Activated CD8-positive, alpha-beta T cell treated with anti-CD3 and anti-CD28 coated beads, Interleukin-2, amount 10 ng/mL, durations not matched to agents 7 days and 5 days (primary cell): ENCODE measurements at regions not wholly inside any gene's neighbourhood (a gene's known extent, or its start where the extent isn't known, plus 50 kb on each side); places are given as distances from the start of the nearest gene placed in this dataset.

Source experiments
- ATAC-seq: fragments of 150-1000 bp; cut with Tn5 transposase; one replicate; pipeline ENCODE4 v1.10.0; 2021; ENCODE audit warnings: moderate library complexity
- CTCF ChIA-PET: fragments of 350-600 bp; sonication (Branson Sonifier 250); formaldehyde crosslinking; loops from one replicate; lab custom pipeline; 2021; ENCODE audit warnings: antibody characterized with exemption; lab: Charles Lee
- POLR2A ChIA-PET: fragments of 350-600 bp; sonication (Branson Sonifier 250); formaldehyde crosslinking; loops from one replicate; lab custom pipeline; 2021; ENCODE audit warnings: antibody characterized with exemption; lab: Charles Lee
- DNase-seq: peaks from one replicate; pipeline ENCODE4 v3.0.0-alpha.2; 2020
- H3K27ac Mint-ChIP-seq: one replicate; pipeline ENCODE4 v1.8.0; 2021; ENCODE audit warnings: mild to moderate bottlenecking, mixed read lengths
- H3K27me3 Mint-ChIP-seq: one replicate; pipeline ENCODE4 v1.8.0; 2021; ENCODE audit warnings: low read depth, mixed read lengths
- H3K36me3 Mint-ChIP-seq: one replicate; pipeline ENCODE4 v1.8.0; 2021; ENCODE audit warnings: low read depth, mixed read lengths
- H3K4me1 Mint-ChIP-seq: one replicate; pipeline ENCODE4 v1.8.0; 2021; ENCODE audit warnings: low read depth, mixed read lengths
- H3K4me3 Mint-ChIP-seq: one replicate; pipeline ENCODE4 v1.8.0; 2021; ENCODE audit warnings: mild to moderate bottlenecking, mixed read lengths
- H3K9me3 Mint-ChIP-seq: one replicate; pipeline ENCODE4 v1.8.0; 2022; ENCODE audit warnings: mixed read lengths; ENCODE audit not compliant: insufficient read depth

DNA sequence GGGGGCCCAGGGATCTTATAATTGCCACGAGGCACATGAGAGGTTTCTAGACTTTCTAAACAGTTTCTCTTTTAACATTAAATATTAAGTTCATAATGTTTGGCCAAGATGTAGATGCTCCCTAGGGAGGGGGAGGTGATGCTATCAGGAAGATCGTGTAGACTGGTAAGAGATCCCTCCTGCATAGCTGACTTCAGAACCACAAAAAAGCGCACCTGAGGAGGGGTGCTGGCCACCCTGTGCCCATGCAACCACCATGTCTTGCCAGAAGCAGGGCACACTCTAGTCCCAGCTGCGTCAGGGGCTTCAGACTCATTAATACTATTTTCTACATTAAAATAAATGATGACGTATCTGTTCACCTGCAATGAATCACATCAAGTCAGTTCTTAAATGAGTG lies 103.4 kb upstream of the SLC35G4 start:
- no peak overlapping the region for H3K27ac Mint-ChIP-seq
- H3K27me3 Mint-ChIP-seq = peaks cover 8% of the 10 kb centered on the region
- POLR2A ChIA-PET = no interaction called here
- CTCF ChIA-PET = no interaction called here
- no peak for DNase-seq
- H3K4me1 Mint-ChIP-seq = no peaks in the 10 kb centered on the region
- H3K9me3 Mint-ChIP-seq = no peaks in the 10 kb centered on the region
- no peak overlapping the region for H3K4me3 Mint-ChIP-seq
- no peaks in the 10 kb centered on the region for H3K36me3 Mint-ChIP-seq
- no peak for ATAC-seq

DNA sequence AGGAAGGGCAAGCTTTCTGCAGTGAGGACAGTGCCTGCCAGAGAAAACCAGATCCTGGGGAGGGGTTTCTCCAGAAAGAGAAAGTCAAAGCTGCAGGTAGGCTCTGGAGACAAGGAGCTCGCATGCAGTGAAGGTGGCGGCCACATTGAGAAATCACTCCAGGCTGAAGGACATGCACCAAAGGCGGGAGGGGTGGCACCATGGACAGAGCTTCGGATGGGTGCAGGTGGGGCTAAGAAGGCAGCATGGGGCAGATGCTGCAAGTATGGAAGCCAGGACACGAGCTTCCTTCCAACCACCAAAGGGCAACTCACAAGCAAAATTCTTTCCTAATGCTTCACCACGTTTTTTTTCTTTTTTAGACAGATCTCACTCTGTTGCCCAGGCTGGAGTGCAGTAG lies 104.4 kb upstream of the SLC35G4 start:
- Mint-ChIP-seq H3K36me3 (no peaks in the 10 kb centered on the region), H3K27ac (no peak overlapping the region), H3K4me1 (no peaks in the 10 kb centered on the region), H3K27me3 (peaks cover 8% of the 10 kb centered on the region), H3K9me3 (no peaks in the 10 kb centered on the region), H3K4me3 (no peak overlapping the region)
- DNase-seq (no peak), ATAC-seq (no peak)
- ChIA-PET CTCF (no interaction called here), POLR2A (no interaction called here)

- CTCF ChIA-PET = interaction anchor here (3.2 kb wide), 1 partner anchor 16 kb away, joined by 13 read pairs; no protein-coding TSS in a partner anchor
- no peaks in the 10 kb centered on the region for H3K36me3 Mint-ChIP-seq
- no peak for ATAC-seq
These were observed 107.0 kb upstream of the SLC35G4 start for GRCh38 chr18:11502368-11502767.

GRCh38 chr18:11501352-11501751 lies 108.0 kb upstream of the SLC35G4 start:
- Mint-ChIP-seq H3K27me3 (peaks cover 3% of the 10 kb centered on the region), H3K4me3 (no peak overlapping the region), H3K9me3 (no peaks in the 10 kb centered on the region), H3K27ac (no peak overlapping the region), H3K4me1 (no peaks in the 10 kb centered on the region), H3K36me3 (no peaks in the 10 kb centered on the region)
- no peak for DNase-seq
- POLR2A ChIA-PET = no interaction called here
- ATAC-seq = no peak
- CTCF ChIA-PET = interaction anchor here (3.2 kb wide), 1 partner anchor 17 kb away, joined by 13 read pairs; no protein-coding TSS in a partner anchor

More at GRCh38 chr18:11502368-11502767, 107.0 kb upstream of the SLC35G4 start:
- Mint-ChIP-seq H3K27me3 (peaks cover 6% of the 10 kb centered on the region), H3K27ac (no peak overlapping the region), H3K4me1 (no peaks in the 10 kb centered on the region), H3K9me3 (no peaks in the 10 kb centered on the region), H3K4me3 (no peak overlapping the region)
- DNase-seq = no peak
- POLR2A ChIA-PET = no interaction called here

GRCh38 chr18:11500153-11501122 lies 109.0 kb upstream of the SLC35G4 start:
- Mint-ChIP-seq H3K27ac (no peak overlapping the region), H3K36me3 (no peaks in the 10 kb centered on the region), H3K4me3 (no peak overlapping the region), H3K9me3 (no peaks in the 10 kb centered on the region), H3K27me3 (peaks cover 3% of the 10 kb centered on the region), H3K4me1 (no peaks in the 10 kb centered on the region)
- ChIA-PET POLR2A (no interaction called here), CTCF (no interaction called here)
- ATAC-seq (no peak), DNase-seq (no peak)

DNA sequence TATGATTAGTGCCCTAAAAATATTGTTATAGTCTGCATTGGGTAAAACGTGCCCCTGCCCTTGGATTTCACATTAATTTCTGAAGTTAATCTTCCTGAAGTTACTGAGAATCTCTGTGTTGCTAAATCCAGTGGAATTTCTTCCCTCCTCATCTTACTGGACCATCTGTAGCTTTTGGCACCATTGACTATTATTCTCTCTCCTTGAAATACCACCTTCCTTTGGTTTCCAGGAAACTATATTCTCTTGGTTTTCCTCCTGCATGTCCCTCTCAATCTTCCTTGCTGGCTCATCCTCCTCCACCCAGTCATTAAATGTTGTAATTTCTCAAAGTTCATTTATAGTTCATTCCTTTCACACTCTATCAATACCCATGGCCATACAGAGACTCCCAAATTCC lies 110.6 kb upstream of the SLC35G4 start:
- DNase-seq (no peak), ATAC-seq (no peak)
- Mint-ChIP-seq H3K27me3 (no peaks in the 10 kb centered on the region), H3K4me3 (no peak overlapping the region), H3K4me1 (no peaks in the 10 kb centered on the region), H3K27ac (no peak overlapping the region), H3K9me3 (no peaks in the 10 kb centered on the region), H3K36me3 (no peaks in the 10 kb centered on the region)
- POLR2A ChIA-PET = no interaction called here
- CTCF ChIA-PET = no interaction called here

GRCh38 chr18:11497585-11497984 lies 111.8 kb upstream of the SLC35G4 start:
- ChIA-PET CTCF (interaction anchor here (0.8 to 1.8 kb wide), 2 partner anchors 21 to 22 kb away, joined by 3 to 5 read pairs; no protein-coding TSS in a partner anchor), POLR2A (no interaction called here)
- H3K36me3 Mint-ChIP-seq = no peaks in the 10 kb centered on the region
- no peaks in the 10 kb centered on the region for H3K4me1 Mint-ChIP-seq
- ATAC-seq (no peak), DNase-seq (no peak)
- no peak overlapping the region for H3K27ac Mint-ChIP-seq
- no peaks in the 10 kb centered on the region for H3K27me3 Mint-ChIP-seq
- no peaks in the 10 kb centered on the region for H3K9me3 Mint-ChIP-seq
- H3K4me3 Mint-ChIP-seq = no peak overlapping the region

DNA sequence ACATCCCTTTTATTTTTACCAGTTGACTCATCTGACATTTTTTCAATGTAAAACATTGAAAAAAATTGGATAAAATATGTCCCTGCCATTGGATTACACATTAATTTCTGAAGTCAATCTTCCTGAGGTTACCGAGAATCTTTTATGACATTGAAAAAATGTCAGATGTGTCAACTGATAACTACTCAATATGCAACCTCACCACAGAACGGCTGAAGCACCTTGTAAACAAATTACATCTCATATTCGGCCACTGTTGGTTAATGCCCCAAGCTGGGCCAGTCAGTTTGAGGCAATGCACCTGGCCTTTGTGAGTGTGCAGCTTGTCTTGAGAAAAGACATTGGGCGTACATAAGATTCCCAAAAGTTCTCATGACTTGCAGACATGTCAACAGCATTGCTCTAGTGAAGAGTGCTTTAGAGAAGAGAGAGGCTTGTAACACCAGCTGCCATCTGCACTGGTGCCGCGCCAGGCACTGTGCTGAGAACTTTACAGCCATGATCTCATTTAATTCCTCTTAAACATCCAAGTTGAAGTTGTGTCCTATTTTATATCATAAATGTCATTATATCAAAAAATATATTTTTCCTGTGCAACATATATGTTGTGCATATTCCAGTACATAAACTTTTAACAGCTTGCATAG lies 112.7 kb upstream of the SLC35G4 start:
- POLR2A ChIA-PET = no interaction called here

DNA sequence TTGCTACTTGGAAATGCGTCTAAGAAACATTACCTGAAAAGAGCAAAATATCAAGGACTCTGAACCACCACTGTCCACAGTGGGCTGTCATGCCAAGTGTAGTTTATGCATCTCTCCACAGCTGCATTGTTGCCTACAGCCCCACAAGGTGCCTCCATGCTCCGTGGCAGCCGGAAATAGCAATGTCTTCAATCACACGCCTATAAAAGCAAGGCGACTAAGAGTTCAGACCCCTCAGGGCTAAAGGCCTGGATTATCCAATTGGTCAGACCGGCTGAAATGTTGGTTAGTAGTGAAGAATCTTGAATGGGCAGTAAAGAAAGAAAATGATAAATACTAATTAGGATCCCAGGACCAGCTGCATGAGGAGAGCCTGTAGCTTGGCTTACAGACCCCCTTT lies 114.0 kb upstream of the SLC35G4 start:
- ChIA-PET CTCF (interaction anchor here (1.8 kb wide), 1 partner anchor 23 kb away, joined by 5 read pairs; no protein-coding TSS in a partner anchor), POLR2A (no interaction called here)
- Mint-ChIP-seq H3K27me3 (no peaks in the 10 kb centered on the region), H3K4me3 (no peak overlapping the region), H3K4me1 (no peaks in the 10 kb centered on the region), H3K27ac (no peak overlapping the region), H3K36me3 (no peaks in the 10 kb centered on the region), H3K9me3 (no peaks in the 10 kb centered on the region)
- DNase-seq = no peak
- no peak for ATAC-seq

More for the DNA sequence above, 112.7 kb upstream of the SLC35G4 start:
- Mint-ChIP-seq H3K36me3 (no peaks in the 10 kb centered on the region), H3K27ac (no peak overlapping the region), H3K4me1 (no peaks in the 10 kb centered on the region), H3K4me3 (no peak overlapping the region), H3K27me3 (no peaks in the 10 kb centered on the region), H3K9me3 (no peaks in the 10 kb centered on the region)
- no peak for DNase-seq
- CTCF ChIA-PET = interaction anchor here (0.7 to 1.8 kb wide), 2 partner anchors 22 to 1757 kb away, joined by 3 to 5 read pairs; no protein-coding TSS in a partner anchor
- ATAC-seq = no peak

- ChIA-PET CTCF (no interaction called here), POLR2A (no interaction called here)
- Mint-ChIP-seq H3K36me3 (no peaks in the 10 kb centered on the region), H3K4me1 (no peaks in the 10 kb centered on the region), H3K9me3 (no peaks in the 10 kb centered on the region), H3K27me3 (no peaks in the 10 kb centered on the region), H3K27ac (no peak overlapping the region), H3K4me3 (no peak overlapping the region)
- no peak for ATAC-seq
- no peak for DNase-seq
These were observed 115.3 kb upstream of the SLC35G4 start for GRCh38 chr18:11494107-11494506.

DNA sequence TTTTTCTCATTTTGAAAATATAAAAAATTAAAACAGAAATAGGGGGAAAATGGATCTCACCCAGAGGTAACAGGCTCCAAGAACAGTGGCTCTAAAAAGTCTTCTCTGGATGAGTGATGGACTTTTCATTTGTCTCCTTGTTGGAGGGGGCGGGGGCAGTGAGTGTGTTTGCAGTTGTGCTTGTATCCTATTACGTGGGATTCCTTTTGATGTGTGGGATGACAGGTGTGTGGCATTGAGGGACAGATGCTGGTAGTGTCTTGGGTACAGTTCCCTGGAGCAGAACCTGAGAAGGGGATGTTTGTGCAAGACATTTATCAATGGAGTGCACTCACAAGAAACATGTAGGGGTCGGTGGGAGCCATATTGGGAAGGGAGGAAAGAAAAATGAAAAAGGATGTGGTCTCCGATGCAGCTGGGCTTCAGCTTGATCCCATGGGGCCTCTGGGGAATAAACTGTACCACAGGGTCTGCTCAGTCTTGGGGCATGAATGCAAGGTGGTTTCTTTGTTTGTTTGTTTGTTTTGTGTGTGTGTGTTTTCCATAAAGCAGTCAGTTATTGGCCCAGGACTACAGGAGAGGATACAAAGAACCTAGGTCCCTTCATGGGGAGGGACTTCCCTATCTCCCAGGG lies 120.0 kb upstream of the SLC35G4 start:
- H3K27ac Mint-ChIP-seq = no peak overlapping the region
- ChIA-PET POLR2A (no interaction called here), CTCF (no interaction called here)
- no peak overlapping the region for H3K4me3 Mint-ChIP-seq
- H3K9me3 Mint-ChIP-seq = no peaks in the 10 kb centered on the region
- no peak for DNase-seq
- H3K4me1 Mint-ChIP-seq = no peaks in the 10 kb centered on the region
- ATAC-seq = no peak
- no peaks in the 10 kb centered on the region for H3K36me3 Mint-ChIP-seq
- H3K27me3 Mint-ChIP-seq = no peaks in the 10 kb centered on the region

DNA sequence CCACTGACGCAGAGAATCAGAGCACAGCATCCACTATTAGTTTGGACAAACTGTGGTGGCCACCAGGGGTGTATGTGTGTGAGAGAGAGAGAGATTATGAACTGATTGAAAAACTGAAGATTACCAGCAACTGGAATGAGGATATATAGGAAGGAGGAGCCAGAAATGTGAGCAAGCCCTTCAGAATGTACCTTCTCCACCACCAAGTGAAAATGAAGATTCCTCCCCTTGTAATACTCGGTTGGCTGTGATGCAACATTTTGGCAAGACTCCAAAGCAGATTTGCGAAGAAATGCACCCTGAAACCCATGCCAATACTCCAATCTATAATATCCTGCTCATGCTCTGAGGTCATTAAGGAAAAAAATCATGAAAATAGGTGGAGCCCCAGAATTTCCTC lies 121.2 kb upstream of the SLC35G4 start:
- ChIA-PET CTCF (no interaction called here), POLR2A (no interaction called here)
- Mint-ChIP-seq H3K27me3 (no peaks in the 10 kb centered on the region), H3K27ac (no peak overlapping the region), H3K9me3 (no peaks in the 10 kb centered on the region), H3K4me1 (no peaks in the 10 kb centered on the region), H3K4me3 (no peak overlapping the region), H3K36me3 (no peaks in the 10 kb centered on the region)
- DNase-seq = no peak
- no peak for ATAC-seq
